Gastrocnemius medialis (tissue), 4 donors: ENCODE measurements at regions not wholly inside any gene's neighbourhood (a gene's known extent, or its start where the extent isn't known, plus 50 kb on each side); places are given as distances from the start of the nearest gene placed in this dataset.

Experiments
- POLR2A ChIP-seq, 2 donors: fragments of 450-650 bp; IDR thresholded peaks; one replicate each; pipeline ENCODE4 v1.6.1; 2017; ENCODE audit warnings: antibody characterized with exemption in 2 of 2, mild to moderate bottlenecking in 2 of 2, moderate library complexity in 2 of 2
- TF ChIP-seq, protein P1 (sequence below), 5 experiments: fragments of 450-650 bp in 3 of 5; fragments of 200-600 bp in 2 of 5; sonication (generic) in 2 of 5; IDR thresholded peaks in 4 of 5; conservative IDR thresholded peaks in 1 of 5; 1 replicate in 4 of 5; 2 replicates in 1 of 5; pipeline ENCODE4 v1.5.1; 2016 to 2019; ENCODE audit warnings: antibody characterized with exemption in 5 of 5, mild to moderate bottlenecking in 3 of 5, moderate library complexity in 3 of 5

DNA sequence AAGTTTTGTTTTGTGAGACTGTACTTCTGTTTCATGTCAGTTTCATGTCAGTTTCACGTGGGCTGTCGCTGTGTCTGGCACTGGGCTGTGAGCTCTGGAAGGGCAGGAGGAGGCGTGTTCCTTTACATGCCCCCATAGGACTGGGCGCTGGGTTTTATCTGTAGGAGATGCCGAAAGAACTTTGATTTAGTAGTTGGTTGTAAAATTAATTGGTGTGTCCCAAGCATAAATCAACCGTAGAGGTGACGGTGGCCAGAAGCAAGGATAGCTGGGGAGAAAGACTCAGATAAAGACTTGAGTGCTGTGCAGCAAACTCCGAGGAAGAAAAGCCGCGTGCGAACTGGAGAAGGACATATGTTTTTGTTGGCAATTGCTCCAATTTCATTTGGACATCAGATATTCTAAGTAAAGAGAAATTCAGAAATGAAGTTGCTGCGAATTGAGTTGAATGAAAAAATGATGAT is 182.5 kb downstream of the VRK1 start:
- TF ChIP-seq, protein P1, sequence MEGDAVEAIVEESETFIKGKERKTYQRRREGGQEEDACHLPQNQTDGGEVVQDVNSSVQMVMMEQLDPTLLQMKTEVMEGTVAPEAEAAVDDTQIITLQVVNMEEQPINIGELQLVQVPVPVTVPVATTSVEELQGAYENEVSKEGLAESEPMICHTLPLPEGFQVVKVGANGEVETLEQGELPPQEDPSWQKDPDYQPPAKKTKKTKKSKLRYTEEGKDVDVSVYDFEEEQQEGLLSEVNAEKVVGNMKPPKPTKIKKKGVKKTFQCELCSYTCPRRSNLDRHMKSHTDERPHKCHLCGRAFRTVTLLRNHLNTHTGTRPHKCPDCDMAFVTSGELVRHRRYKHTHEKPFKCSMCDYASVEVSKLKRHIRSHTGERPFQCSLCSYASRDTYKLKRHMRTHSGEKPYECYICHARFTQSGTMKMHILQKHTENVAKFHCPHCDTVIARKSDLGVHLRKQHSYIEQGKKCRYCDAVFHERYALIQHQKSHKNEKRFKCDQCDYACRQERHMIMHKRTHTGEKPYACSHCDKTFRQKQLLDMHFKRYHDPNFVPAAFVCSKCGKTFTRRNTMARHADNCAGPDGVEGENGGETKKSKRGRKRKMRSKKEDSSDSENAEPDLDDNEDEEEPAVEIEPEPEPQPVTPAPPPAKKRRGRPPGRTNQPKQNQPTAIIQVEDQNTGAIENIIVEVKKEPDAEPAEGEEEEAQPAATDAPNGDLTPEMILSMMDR (IDR thresholded peaks at IDR 0.05 in 4 of 5, conservative IDR thresholded peaks at IDR 0.05 in 1 of 5) = no peak
- TF ChIP-seq POLR2A (IDR thresholded peaks at IDR 0.05) = no peak
